ENCODE measurements at regions not wholly inside any gene's neighbourhood (a gene's known extent, or its start where the extent isn't known, plus 50 kb on each side); places are given as distances from the start of the nearest gene placed in this dataset.
A peak's percentile ranks its signal among the peaks of the same experiment; 100 is the strongest.

DNA sequence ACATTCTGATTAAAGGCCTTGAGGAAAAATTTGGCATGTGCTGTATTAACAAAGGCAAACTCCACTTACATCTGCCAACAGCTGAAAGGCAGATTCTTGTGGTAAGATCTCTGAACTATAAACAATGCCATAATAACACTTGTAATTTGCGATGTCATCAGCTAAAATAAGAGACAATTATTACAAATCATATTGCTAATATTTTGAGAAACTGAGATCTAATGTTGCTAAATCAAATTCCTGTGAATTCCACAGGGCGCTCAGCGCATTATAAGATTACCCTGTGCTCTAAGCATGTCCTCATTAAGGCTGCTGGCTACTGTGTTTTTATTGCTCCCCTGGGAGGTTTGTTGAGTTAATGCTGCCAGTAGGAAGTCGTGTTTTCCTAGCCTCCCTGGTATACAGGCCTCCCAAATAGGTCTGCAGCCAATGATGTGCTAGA is 244.8 kb downstream of the DACT1 start:
- Histone ChIP-seq H3K4me1 (ENCODE audit: insufficient read depth, low read length, severe bottlenecking) (no peaks in the 10 kb centered on the region), H2AFZ (ENCODE audit: low read length) (no peak overlapping the region), H3F3A (ENCODE audit: insufficient read depth, low read length) (no peaks in the 10 kb centered on the region), H3K9me3 (ENCODE audit: low read length) (no peaks in the 10 kb centered on the region), H3K4me2 (ENCODE audit: low read length) (no peak overlapping the region), H3K36me3 (ENCODE audit: insufficient read depth, low read length) (no peaks in the 10 kb centered on the region), H3K79me2 (ENCODE audit: insufficient read depth, low read length) (no peaks in the 10 kb centered on the region), H4K20me1 (ENCODE audit: insufficient read depth, low read length) (no peaks in the 10 kb centered on the region), H3K27ac (ENCODE audit: low read depth, low read length, poor library complexity, severe bottlenecking) (no peak overlapping the region), H3K9me2 (ENCODE audit: low read depth, low read length) (no peaks in the 10 kb centered on the region), H3K27me3 (ENCODE audit: insufficient read depth, low read length) (no peaks in the 10 kb centered on the region), H3K4me3 (ENCODE audit: low read depth, low read length, poor library complexity, severe bottlenecking) (no peak overlapping the region), H3K9ac (ENCODE audit: low read length) (no peak overlapping the region)
- TF ChIP-seq, protein P1, sequence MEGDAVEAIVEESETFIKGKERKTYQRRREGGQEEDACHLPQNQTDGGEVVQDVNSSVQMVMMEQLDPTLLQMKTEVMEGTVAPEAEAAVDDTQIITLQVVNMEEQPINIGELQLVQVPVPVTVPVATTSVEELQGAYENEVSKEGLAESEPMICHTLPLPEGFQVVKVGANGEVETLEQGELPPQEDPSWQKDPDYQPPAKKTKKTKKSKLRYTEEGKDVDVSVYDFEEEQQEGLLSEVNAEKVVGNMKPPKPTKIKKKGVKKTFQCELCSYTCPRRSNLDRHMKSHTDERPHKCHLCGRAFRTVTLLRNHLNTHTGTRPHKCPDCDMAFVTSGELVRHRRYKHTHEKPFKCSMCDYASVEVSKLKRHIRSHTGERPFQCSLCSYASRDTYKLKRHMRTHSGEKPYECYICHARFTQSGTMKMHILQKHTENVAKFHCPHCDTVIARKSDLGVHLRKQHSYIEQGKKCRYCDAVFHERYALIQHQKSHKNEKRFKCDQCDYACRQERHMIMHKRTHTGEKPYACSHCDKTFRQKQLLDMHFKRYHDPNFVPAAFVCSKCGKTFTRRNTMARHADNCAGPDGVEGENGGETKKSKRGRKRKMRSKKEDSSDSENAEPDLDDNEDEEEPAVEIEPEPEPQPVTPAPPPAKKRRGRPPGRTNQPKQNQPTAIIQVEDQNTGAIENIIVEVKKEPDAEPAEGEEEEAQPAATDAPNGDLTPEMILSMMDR (IDR thresholded peaks at IDR 0.05; ENCODE audit: low read length): no peak
- no peak for TF ChIP-seq EZH2 (IDR thresholded peaks at IDR 0.05; ENCODE audit: borderline replicate concordance, low read length)

DNA sequence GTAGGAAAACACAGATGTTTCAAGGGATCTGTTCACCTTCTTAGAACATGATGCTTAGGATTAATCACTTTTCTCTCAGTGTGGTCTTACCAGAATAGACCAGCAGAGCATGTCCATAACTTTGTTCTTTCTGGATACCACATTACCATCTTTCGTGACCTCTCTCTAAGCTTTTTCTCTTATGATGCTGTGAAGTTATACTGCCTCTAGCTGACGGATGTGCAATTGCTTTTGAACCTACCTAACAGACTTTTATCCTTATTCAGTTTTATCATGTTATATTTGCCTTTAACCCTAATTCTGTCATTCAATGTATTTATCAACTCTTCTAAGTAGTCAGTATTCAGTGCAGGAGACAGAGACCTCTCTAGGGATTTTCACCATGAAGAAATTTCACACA is 246.7 kb downstream of the DACT1 start:
- Histone ChIP-seq H3K4me3 (ENCODE audit: low read depth, low read length, poor library complexity, severe bottlenecking) (no peak overlapping the region), H3K27me3 (ENCODE audit: insufficient read depth, low read length) (no peaks in the 10 kb centered on the region), H3K79me2 (ENCODE audit: insufficient read depth, low read length) (no peaks in the 10 kb centered on the region), H3K9me3 (ENCODE audit: low read length) (no peaks in the 10 kb centered on the region), H4K20me1 (ENCODE audit: insufficient read depth, low read length) (no peaks in the 10 kb centered on the region), H2AFZ (ENCODE audit: low read length) (no peak overlapping the region), H3K4me1 (ENCODE audit: insufficient read depth, low read length, severe bottlenecking) (no peaks in the 10 kb centered on the region), H3K27ac (ENCODE audit: low read depth, low read length, poor library complexity, severe bottlenecking) (no peak overlapping the region), H3K36me3 (ENCODE audit: insufficient read depth, low read length) (no peaks in the 10 kb centered on the region), H3F3A (ENCODE audit: insufficient read depth, low read length) (no peaks in the 10 kb centered on the region), H3K9ac (ENCODE audit: low read length) (no peak overlapping the region), H3K9me2 (ENCODE audit: low read depth, low read length) (no peaks in the 10 kb centered on the region), H3K4me2 (ENCODE audit: low read length) (no peak overlapping the region)
- TF ChIP-seq EZH2 (IDR thresholded peaks at IDR 0.05; ENCODE audit: borderline replicate concordance, low read length): no peak
- TF ChIP-seq, protein P1 (IDR thresholded peaks at IDR 0.05; ENCODE audit: low read length): peak; percentile 45; the same call in 1 of the 2 replicates

DNA sequence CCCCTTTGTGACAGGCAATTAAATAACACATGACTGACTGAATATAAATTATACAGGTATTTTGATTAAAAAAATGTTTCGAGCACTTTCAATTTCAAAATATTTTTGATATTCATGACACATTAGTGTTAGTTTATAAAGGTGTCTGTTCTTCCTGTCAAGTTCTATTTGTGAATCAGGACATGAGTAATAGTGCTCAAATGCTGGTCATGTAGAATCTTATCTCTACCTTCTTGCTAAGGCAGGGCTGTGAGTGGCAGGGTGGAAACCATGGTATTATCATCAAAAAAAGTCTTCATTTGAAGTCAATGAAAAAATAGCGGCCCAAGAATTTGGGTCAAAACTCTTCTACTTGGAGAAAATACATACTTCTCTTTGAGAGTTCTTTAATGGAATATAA is 250.2 kb downstream of the DACT1 start:
- Histone ChIP-seq H3K4me2 (ENCODE audit: low read length) (no peak overlapping the region), H3K36me3 (ENCODE audit: insufficient read depth, low read length) (no peaks in the 10 kb centered on the region), H4K20me1 (ENCODE audit: insufficient read depth, low read length) (no peaks in the 10 kb centered on the region), H3K9me3 (ENCODE audit: low read length) (no peaks in the 10 kb centered on the region), H2AFZ (ENCODE audit: low read length) (no peak overlapping the region), H3K27ac (ENCODE audit: low read depth, low read length, poor library complexity, severe bottlenecking) (no peak overlapping the region), H3K4me3 (ENCODE audit: low read depth, low read length, poor library complexity, severe bottlenecking) (no peak overlapping the region), H3K9ac (ENCODE audit: low read length) (no peak overlapping the region), H3F3A (ENCODE audit: insufficient read depth, low read length) (no peaks in the 10 kb centered on the region), H3K4me1 (ENCODE audit: insufficient read depth, low read length, severe bottlenecking) (no peaks in the 10 kb centered on the region), H3K79me2 (ENCODE audit: insufficient read depth, low read length) (no peaks in the 10 kb centered on the region), H3K9me2 (ENCODE audit: low read depth, low read length) (no peaks in the 10 kb centered on the region), H3K27me3 (ENCODE audit: insufficient read depth, low read length) (no peaks in the 10 kb centered on the region)
- TF ChIP-seq, protein P1 (IDR thresholded peaks at IDR 0.05; ENCODE audit: low read length): no peak
- no peak for TF ChIP-seq EZH2 (IDR thresholded peaks at IDR 0.05; ENCODE audit: borderline replicate concordance, low read length)

All from OCI-LY1 (cell line).